Right renal cortex interstitium (tissue), 3 donors: ENCODE measurements at regions not wholly inside any gene's neighbourhood (a gene's known extent, or its start where the extent isn't known, plus 50 kb on each side); places are given as distances from the start of the nearest gene placed in this dataset.
"Not testable (repeated sequence)": the region's sequence is repeated elsewhere in the genome, so short reads cannot be mapped to it uniquely, and the experiment has no call there.

ENCODE experiments used
- DNase-seq, 3 donors: peaks; one replicate each; pipeline ENCODE4 v3.0.0-alpha.2; 2013; ENCODE audit warnings: low read depth in 3 of 3, low spot score in 2 of 3

DNA sequence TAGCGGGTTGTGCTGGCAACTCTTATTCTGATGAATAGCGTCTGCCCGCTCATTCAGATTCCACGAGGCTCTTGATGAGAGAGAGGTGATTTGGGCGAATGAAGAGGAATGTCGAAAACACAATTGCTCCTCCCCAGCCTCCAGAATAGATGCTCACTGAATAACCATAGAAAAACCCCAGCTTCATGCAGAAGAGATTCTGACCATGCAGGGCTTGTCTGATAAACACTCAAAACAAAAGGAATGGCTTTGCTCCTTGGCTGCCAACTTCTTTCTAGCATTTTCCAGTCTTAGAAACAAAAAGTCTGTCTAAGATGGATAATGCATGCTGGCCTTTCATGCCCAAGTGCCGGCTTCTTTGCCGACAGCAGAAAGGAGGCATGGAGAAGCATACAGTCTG, 569.5 kb downstream of the MN1 start:
- no peak for DNase-seq

DNA sequence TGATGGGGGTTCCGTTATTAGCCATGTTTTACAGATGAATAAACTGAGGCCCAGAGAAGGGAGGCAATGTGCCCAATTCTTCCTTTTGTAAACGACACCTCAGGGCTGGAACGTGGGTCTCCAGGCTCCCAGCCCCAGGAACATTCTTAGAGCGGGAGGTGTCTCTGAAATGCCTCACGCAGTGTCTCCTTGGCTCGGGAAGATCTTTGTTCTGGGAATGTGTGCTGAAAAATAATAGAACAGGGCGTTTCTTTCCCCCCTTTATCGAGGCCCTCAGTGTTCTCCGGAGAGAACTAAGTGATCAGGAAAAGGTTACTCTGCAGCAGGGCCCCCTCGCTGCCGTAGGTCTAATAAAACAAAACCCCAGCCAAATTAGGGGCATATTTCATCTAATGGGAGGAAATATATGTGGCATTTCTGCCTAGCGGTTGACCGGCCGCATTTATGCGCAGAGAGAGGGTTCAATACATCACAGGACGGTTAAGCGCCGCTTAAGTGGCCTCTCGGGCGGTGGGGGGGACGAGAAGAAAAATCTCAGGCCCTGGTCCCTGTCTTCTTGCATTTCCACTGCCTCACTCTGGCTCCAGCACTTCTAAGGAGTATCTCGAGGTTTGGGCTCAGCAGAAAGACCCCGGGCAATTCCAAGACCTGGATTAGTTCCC, 564.3 kb downstream of the MN1 start:
- no peak for DNase-seq

DNA sequence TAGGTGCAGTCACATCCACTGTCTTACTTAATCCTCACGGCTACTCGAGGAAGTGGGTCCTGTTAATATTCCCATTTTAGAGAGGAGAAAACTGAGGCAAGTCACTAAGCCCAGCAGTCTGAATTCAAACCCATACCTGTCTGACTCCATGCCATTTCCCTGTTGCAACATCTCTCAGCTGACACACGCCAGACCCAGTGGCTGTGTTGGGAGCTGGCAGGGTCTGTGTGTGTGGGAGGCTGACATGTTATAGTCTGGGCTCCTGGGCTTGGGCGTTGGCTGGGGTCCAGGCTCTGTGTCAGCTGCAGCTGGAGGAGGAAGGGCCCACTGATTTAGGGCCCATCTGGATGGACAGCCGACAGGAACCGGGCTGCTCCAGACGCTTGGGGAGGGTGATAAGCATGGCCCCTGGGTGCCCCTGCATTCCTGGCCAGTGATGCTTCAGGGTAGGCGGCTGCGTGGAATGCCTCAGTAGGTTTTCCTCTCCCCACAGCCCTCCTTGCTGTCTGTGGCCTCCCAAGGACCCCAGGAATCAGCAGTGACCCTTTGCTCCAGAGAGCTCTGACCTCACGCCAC, 562.5 kb downstream of the MN1 start:
- DNase-seq: peak in 1 of 3 donors; percentile 53

- DNase-seq: no peak
Measured at GRCh38 chr22:27239520-27239919, 562.0 kb downstream of the MN1 start.

- DNase-seq: no peak
Measured at GRCh38 chr22:27240298-27241075, 561.1 kb downstream of the MN1 start.

GRCh38 chr22:27241430-27242321, 559.9 kb downstream of the MN1 start:
- DNase-seq: peak in 1 of 3 donors; percentile 60

GRCh38 chr22:27242474-27242873, 559.1 kb downstream of the MN1 start:
- DNase-seq: no peak

DNA sequence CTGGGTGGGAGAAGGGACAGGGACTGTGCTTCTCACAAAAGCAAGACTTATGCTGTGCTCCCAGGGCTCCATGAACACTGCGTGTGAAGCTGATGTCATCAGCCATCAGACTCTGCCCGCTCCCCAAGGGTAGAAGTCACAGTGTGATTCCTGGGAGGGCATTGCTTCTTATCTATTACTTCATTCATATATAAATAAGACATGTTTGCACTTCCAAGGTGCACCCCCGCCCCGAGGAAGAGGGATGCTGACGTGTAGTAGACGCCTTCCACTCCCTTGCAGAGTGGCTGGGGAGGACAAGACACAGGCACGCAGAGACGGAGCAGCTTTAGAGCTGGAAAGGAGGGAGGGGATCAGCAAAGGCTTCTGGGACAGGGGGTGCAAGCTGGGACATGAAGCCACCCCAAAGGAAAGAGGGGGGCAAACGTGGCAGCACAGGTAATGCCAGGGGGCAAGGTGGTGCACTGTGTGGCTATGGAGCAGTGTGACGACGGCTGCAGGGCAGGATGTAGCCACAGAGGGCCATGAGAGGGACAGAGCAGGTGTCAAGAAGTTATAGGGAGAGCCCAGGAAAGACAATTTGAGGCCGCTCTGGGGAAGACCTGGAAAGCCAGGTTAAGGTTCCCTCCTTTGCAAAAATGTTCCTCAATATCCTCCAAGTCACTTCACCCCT, 558.5 kb downstream of the MN1 start:
- no peak for DNase-seq

DNA sequence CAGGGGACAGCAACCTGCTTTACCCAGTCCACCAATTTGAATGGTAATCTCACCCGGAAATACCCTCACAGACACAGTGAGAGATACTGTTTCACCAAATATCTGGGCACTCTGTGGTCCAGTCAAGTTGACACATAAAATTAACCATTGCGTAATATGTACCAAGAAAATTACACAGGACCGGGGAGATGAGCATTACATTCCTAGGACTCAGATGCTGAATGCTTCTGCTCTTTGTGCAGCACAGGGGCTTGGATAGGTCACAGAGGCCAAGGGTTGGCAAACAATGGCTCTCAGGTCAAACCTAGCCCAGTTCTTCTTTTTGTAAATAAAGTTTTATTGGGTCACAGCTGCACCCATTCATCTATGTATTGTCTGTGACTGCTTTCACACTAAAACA, 557.2 kb downstream of the MN1 start:
- DNase-seq: no peak

DNA sequence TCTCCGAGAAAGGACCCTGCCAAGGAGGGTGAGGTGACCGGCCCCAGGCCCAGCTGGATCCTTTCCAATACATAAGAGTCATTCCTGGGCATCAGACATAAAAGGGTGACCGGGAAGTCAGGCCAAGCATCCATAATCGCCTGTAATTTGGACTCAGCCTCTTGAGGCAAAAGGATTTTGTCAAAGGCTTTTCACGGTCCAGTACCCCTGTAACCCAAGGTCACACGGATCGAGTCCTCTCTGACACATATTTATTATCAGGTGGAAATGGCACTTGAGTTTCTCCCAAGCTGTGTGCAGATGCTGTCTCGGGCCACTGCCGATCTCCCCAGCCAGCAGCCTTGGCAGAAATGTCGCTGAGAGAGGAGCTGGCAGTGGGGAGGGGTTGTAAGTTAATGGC, 556.5 kb downstream of the MN1 start:
- DNase-seq: no peak

- no peak for DNase-seq
Measured at GRCh38 chr22:27246558-27246957, 555.0 kb downstream of the MN1 start.

GRCh38 chr22:27247701-27248434, 553.7 kb downstream of the MN1 start:
- no peak for DNase-seq

DNA sequence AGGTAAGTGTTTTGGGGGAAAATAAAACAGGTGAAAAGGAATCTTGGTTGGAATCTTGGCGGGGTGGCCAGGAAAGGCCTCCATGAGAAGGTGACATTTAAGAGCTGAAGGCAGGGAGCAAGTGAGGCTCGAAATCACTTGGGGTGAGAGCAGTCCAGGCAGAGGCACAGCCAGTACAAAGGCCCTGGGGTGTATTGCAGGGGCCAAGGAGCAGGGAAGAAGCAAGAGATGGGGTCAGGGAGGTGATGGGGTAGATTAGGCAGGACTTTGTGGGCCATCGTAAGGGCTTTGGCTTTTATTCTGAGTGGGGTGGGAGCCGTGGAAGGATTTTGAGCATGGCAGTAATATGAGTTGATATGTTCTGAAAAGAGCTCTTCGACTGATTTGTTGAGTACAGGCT, 551.1 kb downstream of the MN1 start:
- DNase-seq: no peak

- no peak for DNase-seq
Measured at GRCh38 chr22:27250886-27251285, 550.7 kb downstream of the MN1 start.

- DNase-seq: no peak
Measured at GRCh38 chr22:27251563-27251962, 550.0 kb downstream of the MN1 start.

- no peak for DNase-seq
Measured at GRCh38 chr22:27252282-27253049, 549.1 kb downstream of the MN1 start.

- no peak for DNase-seq
Measured at GRCh38 chr22:27253108-27253902, 548.3 kb downstream of the MN1 start.

DNA sequence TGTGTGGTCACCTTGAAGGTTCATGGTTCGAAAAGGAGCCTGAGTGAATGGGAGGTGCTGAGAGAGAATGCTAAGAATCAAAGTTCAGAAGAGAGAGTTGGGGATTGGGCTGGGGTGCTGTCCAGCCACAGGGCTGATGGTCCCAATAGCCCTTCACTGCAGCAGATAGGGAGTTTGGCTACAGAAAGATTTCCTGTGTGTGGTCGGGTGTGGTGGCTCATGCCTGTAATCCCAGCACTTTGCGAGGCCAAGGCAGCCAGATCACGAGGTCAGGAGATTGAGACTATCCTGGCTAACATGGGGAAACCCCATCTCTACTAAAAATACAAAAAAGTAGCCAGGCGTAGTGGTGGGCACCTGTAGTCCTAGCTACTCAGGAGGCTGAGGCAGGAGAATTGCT, 547.5 kb downstream of the MN1 start:
- not testable (repeated sequence) for DNase-seq
